HK-2 (cell line): ENCODE measurements at regions not wholly inside any gene's neighbourhood (a gene's known extent, or its start where the extent isn't known, plus 50 kb on each side); places are given as distances from the start of the nearest gene placed in this dataset.
"Not testable (repeated sequence)": the region's sequence is repeated elsewhere in the genome, so short reads cannot be mapped to it uniquely, and the experiment has no call there.

Source experiments
- DNase-seq: peaks from one replicate; pipeline ENCODE4 v3.0.0-alpha.2; 2018; ENCODE audit not compliant: unreplicated experiment

DNA sequence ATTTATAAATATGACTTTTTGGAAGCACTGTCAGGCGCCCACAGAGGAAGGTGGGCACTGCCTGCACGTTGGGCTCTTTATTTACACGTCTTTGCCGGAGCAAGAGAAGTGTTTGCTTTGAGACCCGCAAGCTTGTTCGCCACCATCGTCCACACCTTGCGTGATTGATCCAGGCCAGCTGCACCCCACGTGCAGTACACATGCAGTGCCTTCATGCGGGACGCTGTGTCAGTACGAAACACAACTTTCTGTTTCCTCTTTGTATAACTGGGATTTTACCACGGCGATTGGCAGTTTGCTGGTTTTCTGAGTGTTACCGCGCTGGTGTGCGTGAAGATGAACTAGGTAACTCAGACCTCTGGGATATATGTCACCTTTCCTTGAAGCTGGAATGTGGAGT, 571.0 kb upstream of the SALL3 start:
- no peak for DNase-seq

GRCh38 chr18:78410094-78410786, 569.4 kb upstream of the SALL3 start:
- no peak for DNase-seq

- DNase-seq: no peak
Observed at GRCh38 chr18:78411539-78411938, 568.1 kb upstream of the SALL3 start.

DNA sequence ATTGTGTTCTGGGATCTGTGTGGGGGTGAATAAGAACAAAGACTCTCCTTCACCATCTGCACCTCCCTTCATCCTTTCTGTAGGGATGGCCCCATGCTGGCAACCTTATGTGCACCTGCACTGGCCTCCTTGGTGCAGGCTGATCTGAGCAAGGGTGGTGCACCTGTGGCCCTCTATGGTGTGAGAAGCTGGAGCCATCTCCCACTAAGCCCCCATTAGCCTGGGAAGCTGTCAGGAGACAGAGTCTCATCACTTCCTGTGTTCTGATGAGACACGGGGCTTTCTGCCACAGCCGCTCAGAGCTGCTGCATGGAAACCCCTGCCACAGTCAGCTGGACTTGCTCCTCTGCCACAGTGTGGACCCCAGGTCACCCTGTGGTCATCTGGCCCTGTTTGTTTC, 565.3 kb upstream of the SALL3 start:
- DNase-seq: no peak

DNA sequence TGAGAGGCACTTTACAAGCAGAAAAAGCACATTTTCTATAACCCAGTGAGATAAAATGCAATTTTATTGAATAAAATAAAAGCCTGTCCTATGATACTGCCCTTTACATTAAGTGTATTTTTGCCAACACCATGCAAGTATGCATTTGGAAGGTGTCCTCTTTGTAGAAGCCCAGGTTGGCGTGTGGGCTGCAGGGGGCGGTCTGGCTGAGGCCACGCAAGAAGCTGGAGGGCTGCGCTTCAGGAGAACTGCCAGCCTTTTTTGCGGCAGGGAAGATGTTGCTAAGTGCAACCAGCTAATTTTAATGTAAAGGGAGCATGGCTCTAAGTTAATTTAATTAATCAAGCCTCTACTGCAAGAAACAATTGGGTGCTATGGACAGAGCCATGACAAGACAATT, 562.8 kb upstream of the SALL3 start:
- DNase-seq: no peak

- no peak for DNase-seq
Observed at GRCh38 chr18:78418379-78418778, 561.2 kb upstream of the SALL3 start.

- no peak for DNase-seq
Observed at GRCh38 chr18:78419171-78419570, 560.4 kb upstream of the SALL3 start.

DNA sequence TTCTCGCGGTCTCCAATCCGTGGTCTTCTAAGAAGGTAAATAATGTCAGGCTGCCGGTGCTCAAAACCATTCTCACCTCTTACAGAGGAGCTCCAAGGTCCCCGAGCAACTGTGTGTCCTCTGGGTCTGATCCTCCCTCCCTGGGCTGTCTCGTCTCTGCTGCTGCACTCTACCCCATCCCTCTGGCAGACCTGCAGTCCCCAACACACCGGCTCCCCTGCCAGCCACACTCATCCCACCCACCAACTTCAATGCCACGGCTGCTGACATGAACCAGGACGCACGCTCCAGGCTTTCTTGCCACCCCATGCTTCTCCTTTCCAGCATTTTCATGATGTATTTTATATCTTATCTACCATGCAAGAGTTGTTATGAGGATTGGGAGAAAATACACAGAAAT, 559.5 kb upstream of the SALL3 start:
- DNase-seq: no peak

DNA sequence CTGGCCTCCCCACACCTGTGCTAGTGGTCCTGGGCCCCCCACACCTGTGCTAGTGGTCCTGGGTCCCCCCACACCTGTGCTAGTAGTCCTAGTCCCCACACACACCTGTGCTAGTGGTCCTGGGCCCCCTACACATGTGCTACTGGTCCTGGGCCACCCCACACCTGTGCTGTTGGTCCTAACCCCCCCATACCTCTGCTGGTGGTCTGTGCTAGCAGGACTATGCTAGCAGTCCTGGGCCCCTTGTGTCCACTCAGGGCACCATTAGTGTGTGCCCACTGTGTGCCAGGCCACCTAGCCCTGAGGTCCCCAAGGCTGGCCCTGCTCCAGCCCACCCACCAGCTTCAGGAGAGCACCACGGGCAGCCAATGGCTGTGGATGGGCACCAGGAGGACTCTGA, 558.2 kb upstream of the SALL3 start:
- no peak for DNase-seq

DNA sequence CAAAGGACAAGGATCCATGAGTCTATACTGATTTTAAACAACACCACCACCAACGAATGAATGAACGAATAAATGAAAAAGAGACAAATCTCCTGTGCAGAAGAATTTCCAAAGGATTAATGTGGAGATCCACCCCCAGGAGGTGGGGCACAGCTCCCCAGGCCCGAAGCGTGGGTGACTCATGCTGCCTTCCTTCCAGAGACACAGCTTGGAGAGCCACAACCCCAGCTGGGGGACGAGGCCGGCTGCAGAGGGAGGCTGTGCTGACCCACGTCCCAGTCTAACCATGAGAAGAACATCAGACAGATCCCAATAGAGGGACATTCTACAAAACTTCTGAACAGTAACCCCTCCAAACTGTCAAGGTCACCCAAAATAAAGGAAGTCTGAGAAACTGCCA, 557.3 kb upstream of the SALL3 start:
- no peak for DNase-seq

- DNase-seq: no peak
Observed at GRCh38 chr18:78423811-78424210, 555.8 kb upstream of the SALL3 start.

DNA sequence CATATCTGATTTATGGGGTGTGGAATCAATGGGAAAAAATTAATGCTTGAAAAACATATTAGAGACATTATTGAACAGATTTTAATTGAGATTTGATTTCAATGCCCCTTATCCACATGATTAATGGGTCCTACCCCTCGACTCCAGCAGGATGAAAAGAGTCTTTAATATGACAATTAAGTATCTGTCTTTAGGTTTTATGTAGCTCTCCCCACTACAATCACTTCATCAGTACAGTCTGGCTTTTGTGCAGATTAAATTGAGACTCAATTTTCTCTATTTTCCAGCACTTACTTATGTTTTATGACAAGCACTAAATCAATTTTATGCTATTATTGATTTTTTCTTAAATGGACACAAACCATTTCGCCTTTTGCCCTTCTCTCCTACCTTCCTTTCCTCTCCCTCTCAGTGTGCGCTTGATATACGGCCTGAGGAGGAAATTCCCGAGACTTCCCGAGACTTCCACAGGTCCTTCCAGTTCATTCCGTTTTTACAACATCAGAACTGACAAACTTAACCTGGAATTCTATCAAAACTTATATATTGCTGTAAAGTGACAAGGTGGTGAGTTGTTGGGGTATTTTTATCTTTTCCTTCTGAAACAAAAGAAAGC, 555.1 kb upstream of the SALL3 start:
- no peak for DNase-seq

- no peak for DNase-seq
Observed at GRCh38 chr18:78425019-78425412, 554.6 kb upstream of the SALL3 start.

DNA sequence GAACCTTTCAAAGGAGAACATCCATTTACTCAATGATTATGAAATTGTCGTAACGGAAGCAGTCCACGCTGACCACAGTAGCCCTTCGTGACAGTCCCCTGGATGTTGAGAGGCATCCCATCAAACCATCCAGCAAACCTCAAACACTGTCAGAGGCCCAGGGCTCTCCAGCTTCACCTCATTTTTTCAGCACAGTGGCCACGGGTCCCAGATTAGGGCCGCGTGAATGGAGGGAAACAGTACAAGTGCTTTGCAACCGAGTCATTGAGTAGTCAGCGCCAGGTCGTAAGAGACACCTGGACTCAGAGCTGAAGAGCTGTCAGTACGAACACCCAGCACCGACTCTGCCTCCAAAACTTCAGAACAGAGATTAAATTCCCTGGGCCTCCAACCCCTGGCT, 552.5 kb upstream of the SALL3 start:
- DNase-seq: no peak

DNA sequence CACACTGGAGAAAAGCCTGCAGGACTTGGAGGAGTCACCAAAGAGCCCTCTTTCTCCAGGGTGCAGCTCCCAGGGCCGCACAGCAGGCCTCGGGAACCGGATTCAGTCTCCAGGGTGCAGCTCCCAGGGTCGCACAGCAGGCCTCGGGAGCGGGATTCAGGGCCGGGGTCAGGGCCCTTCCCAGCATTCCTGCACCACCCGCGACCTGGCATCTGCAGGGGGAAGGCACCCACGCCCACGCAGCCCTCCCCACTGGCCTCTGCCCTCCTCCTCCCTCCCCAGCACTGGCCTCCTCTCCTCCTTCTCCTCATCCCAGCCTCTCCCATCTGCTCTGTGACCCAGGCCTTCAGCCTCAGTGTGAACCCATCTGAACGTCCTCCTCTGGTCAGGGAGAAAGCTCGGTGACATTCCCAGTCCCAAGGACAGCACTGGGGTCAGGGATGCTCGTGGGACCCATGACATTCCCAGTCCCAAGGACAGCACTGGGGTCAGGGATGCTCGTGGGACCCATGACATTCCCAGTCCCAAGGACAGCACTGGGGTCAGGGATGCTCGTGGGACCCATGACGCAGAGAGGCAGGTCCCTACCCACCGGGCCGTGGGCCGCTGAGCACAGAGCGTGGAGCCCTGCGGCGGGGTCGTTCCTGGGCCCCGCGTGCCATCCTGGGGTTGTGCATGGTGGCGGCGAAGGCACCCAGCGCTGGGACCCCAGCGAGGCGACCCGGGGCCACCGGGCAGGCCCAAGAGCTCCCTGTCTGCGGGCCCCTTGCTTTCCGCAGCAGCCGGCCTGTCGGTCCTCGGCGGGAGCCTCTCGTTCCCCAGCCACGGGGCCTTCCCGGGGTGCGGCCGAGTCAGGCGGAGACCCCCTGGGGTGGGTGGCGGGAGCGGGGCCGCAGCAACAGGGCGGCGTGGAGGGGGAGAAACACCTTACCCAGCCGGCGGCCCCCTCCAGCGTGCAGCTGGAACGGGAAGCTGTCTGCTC, 550.2 kb upstream of the SALL3 start:
- no peak for DNase-seq

GRCh38 chr18:78430131-78430758, 549.4 kb upstream of the SALL3 start:
- DNase-seq: no peak

DNA sequence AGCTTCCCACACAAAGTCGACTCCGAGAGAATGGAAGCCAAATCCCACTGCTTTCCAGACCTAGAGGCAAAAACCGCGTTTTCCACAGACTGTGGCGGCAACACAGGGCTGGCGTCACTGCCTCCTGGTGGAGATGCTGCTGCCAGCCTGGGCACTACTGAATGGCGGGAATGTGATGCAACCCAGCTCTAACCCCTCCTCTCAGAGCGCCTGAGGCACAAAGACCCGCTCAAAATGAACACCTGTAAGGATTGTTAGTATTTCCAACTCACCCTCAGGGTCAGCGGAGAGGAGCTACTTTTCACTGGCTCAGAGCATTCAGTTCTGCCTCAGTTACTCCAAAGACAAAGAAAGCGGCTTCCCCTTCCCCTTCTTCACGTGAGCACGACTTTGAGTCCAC, 548.0 kb upstream of the SALL3 start:
- DNase-seq: no peak

DNA sequence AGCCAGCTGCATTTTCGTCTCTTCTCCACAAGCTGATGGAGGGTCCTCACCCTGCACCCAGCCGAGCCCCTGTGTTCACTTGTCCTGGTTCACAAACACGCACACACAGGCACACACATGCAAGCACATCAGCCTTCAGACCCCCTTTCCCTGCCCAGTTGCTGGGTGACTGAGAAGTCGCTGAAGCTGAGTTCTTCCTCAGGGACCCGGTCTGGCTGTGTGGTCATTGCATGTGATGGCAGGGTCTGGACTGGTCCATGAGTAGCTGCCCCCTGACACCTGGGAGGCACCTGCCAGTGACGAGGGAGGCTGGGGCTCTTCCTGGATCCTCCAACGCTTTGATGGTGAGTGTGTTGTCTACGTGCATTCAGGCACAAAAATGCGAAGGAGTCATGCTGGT, 546.1 kb upstream of the SALL3 start:
- no peak for DNase-seq

- DNase-seq: no peak
Observed at GRCh38 chr18:78436110-78436509, 543.5 kb upstream of the SALL3 start.

DNA sequence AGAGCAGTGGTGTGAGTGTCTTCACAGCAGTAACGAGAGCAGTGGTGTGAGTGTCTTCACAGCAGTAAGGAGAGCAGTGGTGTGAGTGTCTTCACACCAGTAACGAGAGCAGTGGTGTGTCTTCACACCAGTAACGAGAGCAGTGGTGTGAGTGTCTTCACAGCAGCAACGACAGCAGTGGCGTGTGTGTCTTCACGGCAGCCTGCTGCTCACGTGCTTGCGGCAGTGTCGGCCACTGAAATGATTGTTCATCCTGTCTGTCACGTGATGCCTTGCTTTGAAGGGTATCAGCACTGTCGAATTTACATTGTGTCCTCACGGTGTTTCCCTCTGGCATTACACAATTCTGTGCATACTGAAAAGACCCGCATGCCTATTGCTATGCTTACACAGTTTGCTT, 541.4 kb upstream of the SALL3 start:
- DNase-seq: not testable (repeated sequence)

GRCh38 chr18:78445880-78446279, 533.7 kb upstream of the SALL3 start:
- DNase-seq: no peak

GRCh38 chr18:78447211-78447610, 532.4 kb upstream of the SALL3 start:
- DNase-seq: no peak
